ENCODE measurements at regions not wholly inside any gene's neighbourhood (a gene's known extent, or its start where the extent isn't known, plus 50 kb on each side); places are given as distances from the start of the nearest gene placed in this dataset.

DNA sequence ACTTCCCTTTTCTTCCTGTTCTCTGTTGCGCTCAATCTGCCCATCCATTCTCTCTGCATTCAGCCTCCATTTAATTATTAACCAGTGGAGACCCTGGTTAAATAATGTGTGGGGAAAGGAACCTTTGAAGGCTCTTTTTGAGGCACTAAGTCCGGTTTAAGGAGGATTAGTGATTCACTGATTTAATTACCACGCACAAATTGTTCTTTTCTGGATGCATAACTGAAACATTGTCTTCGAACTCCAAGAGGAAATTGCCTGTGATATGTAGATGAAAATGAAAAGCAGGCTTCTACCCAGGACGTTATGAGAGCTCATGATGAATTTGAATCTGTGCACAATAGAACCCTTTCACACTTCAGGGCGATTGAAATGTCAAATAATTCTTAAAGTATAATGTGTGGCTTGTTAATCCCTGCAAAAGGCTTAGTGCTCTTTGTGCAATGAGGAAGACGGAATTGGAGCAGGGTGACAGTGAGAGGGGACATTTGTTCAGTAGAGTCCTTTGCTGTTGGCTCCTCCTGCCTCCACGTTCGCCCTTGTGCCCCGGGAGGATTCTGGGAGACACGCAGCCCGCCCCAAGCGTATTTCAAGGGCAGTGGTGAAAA, 51.1 kb upstream of the ZNF236 start:
- DNase-seq (ENCODE audit: low spot score) = no peak

DNA sequence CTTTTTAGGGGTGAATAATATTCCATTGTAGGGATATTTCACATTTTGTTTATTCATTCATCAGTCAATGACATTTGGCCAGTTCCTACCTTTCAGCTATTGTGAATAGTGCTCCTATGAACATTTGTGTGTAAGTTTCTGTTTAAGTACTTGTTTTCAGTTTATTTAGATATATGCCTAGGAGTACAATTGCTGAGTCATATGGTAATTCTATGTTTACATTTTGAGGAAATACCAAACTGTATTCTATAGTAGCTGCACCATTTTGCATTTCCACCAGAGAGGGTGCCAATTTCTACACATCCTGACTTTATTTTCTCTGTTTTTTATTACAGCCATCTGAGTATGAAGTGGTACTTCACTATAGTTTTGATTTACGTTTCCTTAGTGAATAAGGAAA, 54.4 kb upstream of the ZNF236 start:
- DNase-seq (ENCODE audit: low spot score) = no peak

DNA sequence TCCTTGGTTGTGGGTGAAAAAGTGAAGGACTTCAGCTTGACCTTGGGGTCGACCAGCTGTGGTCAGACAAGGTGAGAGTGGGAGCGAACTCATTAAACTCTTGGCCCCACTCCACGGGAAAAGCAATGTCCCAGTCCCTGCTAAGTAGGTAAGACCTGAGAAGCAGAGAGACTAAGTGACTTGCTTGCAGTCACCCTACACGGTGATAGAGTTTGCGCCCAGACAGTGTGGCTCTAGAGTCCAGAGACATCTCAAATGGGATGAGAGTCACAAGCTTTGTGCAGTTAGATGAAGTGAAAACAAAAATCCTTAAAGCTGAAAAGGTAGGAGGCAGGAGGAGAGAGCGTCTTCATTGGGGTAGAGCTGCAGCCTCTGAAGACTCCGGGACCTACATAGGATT, 55.9 kb upstream of the ZNF236 start:
- DNase-seq (ENCODE audit: low spot score) = no peak

DNA sequence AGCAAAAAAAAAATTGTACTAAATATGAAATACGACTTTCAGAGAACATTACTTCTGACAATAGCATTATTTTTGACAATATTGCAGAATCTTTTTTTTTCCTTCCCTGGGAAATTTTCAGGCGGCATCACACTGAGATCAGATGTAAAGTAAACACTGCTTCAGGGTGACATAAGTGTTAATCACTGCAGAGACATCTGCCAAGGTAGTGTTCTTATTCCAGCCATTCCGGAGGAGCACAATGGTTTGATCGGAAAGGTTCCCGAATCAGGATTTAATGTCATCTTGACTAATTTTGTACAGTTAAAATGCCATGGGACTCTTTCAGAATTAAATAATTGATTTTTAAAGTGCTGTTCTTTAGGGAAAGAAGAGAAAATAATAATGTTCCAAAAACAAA, 56.7 kb upstream of the ZNF236 start:
- DNase-seq (ENCODE audit: low spot score) = no peak

DNA sequence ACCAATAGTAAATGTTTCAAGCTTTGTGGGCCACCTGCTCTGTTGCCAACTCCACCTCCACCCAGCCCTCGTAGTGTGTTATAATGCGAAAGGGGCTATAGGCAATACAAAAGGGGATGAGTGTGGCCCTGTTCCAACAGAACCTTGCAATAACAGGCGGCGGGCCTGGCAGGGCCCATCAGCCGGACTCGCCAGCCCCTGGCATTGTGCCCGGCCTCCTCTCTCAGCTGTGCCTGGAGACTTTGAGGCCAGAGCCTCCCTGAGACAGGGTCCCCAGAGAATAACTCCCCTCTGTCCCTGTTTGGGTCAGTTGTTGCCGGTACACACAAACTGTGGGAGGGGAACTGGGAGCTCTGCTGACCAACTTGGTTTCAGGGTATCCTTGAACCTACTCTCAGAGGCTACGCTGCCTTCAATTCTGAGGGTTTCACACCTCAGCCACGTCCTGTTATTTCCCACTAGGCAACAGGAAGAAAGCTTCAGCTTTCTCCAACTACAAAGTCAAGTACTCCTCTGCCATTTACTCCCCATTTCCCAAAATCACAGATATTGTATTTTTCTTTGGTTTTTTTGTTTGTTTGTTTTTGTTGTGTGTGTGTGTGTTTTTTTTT, 58.0 kb upstream of the ZNF236 start:
- DNase-seq (ENCODE audit: low spot score) = no peak

DNA sequence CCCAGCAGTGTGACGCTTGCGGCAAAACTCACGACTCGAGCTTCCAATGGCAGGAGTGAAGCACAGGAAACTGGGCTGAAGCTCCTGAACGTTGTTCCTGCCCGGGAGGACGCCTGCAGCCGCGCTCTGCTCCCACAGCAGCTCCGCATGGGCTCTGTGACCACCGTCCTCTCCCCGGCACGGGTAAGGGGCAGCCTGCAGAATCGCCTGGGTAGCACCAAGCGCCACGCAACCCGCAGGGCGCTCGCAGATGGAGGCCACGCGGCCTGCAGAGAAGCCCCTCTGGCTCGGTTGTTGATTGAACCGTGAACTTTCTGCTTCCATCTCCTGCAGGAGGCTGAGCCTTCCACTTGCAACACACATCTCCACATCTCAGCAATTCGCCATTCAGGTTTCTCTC, 63.3 kb upstream of the ZNF236 start:
- no peak for DNase-seq (ENCODE audit: low spot score)

DNA sequence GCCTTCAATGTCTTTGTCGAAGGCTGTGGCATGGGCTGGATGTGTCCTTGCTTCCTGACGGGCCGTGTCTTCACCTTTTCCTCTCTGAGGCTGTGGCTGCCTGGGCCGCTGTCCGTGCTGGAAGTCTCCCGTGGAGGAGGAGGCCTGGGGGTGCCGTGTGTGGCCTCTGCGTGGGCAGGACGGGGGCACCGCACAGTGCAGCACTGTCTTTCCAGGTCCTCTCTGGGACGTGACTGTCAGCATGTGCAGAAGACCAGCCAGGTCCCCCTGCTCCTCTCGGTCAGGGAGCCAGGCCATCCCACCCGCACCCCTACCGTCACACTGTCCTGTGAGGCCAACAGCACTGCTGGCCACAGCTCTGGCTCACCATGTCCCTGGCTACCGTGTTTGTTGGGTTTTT, 64.4 kb upstream of the ZNF236 start:
- DNase-seq (ENCODE audit: low spot score) = no peak

DNA sequence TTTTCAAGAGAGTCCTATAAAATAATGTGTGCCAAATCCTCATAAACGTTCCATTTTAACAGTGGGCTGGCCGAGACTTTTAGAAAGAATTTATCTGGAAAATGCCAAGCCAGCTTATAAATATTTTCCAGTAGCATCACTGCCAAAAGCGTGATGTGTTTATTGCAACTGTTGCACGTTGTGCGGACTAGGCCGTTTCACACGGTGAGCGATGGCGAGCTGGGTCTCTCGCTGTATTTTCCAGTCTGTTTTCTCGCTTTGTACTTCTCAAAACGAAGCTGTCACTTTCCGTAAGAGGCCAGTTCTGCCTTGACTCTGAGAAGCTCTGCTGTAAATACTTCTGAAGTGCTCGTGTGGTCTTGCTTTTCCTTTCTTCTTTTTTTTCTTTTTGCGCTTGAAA, 65.0 kb upstream of the ZNF236 start:
- no peak for DNase-seq (ENCODE audit: low spot score)

DNA sequence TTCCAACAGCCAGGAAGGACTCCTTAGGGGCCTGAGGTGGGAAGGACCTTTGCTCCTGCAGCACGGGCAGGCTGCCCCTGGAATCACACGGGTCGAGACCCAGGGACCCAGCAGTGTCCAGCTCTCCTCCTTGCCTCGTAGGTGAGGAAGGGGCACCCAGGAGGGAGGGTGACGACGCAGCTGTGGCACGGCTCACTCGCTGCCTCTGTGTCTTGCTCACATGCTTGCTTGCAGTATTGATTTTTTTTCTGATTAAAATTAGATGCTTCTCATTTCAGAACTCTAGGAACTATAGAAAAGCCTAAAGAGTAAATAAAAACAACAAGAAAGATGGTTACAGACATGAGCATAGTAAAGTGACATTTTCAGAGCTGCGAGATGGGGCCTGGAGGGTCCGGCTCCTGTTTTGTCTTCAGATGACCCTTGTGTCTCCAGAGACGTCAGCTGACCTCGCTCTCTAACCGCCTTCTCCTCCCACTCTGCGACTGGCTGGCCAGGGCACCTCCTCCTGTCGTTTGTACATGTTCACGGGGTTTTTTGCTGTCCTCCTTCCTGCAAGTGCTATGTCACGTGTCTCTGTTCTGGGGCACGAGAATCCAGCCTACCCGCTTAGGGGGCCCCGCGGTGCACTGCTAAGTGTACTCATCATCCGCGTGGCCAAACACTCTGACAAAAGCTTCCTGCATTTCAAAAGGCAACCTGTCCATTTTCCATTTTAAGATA, 65.7 kb upstream of the ZNF236 start:
- no peak for DNase-seq (ENCODE audit: low spot score)

DNA sequence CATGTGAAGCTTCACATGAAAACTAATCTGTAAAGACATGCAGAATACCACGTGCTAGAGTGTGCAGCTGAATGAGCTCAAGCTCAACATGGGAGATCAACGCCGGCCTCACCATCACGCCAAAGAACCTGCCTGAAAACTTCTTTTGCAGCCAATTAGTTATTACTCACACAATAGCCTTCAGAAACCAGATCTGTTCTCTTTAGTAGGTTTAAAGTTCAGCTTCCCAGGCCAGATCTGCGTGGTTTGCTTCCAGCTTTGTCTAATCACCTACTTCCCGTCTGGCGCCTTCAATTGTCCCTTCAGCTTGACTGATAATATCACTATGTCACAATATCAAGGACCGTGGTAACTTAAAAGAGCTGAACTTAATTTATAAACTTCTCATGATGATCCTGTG, 68.0 kb upstream of the ZNF236 start:
- no peak for DNase-seq (ENCODE audit: low spot score)

DNA sequence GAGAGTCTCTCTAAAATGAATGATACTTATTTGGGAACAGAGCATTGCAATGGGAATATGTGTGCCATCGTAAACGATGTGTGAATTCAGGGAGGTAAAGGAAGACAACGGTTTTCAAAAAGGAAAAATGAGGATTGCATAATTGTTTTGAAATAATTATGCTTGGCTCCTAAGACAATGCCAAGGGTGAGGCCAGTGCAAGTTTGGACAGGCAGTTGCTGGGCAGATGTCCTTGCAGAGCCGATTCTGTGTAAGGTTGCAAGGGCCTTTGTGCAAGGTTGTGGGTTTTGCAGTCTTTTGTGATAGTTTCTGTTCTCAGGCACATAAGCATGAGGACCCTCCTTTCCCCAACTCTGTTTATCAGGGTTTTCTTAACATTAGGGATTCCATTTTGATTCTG, 70.0 kb upstream of the ZNF236 start:
- no peak for DNase-seq (ENCODE audit: low spot score)

DNA sequence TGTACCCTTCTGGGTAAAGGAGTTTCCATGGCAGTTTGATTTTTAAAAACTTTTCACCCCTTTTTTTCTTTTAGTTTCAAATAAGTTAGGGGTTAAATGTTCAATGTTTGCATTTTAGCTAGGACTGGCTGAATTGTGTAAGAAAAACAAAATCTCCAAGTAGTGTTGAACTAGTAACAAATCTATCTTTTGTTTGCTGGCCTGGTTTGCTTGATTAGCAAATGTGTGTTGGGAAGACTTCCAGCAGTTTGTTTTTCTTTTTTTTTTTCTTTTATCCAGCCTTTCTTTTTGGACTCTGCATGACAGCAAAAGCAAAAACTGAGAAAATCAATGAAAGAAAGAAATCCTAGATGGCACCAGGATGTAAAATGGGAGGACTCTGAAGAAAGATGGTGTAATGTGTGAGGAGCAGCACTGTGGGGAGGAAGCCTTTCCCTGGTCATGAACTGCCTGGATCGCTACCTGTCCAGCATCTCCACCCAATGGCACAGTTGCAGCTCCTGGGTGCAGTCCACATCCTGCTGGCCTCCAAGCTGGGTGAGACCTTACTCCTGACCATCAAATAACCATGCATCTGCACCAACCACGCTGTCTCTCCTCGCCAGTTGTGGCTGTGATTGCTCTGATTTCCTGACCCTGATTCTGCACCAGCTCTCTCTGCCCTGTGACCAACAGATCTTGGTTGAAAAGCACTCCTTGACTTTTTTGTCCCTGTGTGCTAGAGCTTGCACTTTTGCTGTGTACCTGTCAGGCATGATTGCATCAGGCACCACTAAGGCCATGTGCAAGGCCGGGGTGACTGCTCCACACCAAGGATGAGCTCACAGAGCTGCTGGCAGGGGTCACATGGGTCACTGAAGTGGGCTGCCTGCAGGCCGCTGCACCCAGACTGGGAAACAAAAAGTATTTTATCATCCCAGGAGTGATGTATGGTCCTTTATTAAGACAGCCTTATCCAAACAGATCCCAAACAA, 71.2 kb upstream of the ZNF236 start:
- no peak for DNase-seq (ENCODE audit: low spot score)

DNA sequence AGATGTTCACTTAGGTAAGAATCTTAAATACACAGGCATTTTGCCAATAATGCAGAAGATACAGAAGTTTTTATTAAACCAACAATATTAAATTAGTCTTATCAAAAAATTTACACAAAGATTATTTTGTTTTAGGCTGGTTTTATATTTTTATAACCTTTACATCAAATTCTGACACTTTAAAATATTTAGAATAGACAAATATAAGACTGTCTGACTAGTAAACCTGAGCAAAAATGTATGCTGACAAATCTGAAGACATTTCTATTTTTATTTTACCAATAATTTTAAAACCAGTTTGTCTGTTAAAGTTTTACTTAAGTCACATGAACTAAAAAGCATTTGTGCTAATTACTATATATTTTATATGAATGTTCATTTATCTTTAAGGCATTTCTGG, 72.1 kb upstream of the ZNF236 start:
- no peak for DNase-seq (ENCODE audit: low spot score)

DNA sequence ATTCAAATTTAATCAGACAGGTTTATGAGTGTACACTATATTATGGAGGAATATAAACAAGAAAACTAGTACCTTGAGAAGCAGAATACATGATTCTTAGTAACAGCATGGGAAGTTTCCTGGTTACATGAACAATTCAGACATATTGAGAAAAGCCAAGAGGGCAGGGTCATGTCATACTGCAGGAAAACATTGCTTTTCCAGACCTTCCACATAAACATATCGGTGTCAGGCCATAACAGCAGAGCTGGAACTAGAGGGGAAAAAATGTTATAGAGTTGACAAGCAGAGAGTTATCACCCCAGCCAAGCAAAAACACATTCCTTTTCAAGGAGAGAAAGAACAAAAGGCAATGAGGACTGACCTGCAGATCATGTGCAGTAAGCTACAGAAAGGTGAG, 74.7 kb upstream of the ZNF236 start:
- DNase-seq (ENCODE audit: low spot score) = no peak

DNA sequence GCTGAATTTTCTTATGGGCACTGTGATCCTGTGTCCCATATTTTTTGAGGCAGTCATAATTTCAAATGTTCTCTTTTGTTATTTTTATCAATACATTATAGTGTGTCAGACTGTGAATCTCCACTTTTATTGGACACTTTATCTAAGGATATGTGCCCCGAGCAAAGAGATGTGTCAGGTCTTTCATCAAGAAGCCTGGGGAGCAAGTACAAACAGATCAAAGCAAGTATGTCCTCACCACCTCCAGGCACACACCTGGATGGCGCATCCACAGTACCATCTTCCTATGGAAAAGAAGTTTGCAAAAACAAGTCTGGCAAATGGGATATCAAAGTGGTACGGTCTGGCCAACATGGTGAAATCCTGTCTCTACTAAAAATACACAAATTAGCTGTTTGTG, 81.0 kb upstream of the ZNF236 start:
- DNase-seq (ENCODE audit: low spot score) = no peak

DNA sequence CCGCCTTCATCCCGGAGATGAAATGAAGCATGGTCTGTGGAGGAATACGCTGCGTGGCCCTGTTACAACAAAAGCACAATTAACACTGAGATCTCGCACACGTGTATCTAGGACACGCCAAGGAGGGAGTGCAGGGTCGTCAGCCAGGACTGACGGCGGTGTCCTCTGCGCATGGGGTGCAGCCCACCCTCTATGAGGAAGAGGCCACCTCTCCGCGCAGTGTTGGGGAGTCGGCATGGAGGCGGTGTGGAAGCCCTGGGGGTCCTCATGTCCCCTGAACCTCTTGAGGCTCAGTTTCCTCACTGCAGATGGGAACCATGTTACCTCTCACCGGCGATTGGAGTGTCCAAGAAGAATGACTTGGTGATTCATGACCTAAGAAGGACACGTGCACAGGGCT, 86.0 kb upstream of the ZNF236 start:
- DNase-seq (ENCODE audit: low spot score) = no peak

DNA sequence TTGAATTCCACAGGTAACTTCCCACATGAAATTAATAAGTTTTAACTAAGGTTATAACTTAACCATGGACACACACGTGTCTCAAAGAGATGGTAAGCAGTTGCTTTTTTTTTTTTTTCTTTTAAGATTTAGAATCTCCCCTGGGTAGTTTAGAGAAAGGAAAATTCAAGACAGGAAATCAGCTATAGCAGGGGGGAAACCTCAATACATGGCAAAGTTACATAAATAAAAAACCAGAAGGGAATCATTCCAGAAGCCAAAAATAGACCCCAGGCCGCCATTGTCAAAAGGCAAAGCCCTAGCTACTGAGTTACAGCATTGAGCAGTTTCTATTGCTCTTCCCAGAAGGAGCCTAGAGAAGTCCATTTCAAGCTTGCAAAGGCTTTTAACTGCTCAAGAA, 91.5 kb upstream of the ZNF236 start:
- DNase-seq (ENCODE audit: low spot score) = no peak

DNA sequence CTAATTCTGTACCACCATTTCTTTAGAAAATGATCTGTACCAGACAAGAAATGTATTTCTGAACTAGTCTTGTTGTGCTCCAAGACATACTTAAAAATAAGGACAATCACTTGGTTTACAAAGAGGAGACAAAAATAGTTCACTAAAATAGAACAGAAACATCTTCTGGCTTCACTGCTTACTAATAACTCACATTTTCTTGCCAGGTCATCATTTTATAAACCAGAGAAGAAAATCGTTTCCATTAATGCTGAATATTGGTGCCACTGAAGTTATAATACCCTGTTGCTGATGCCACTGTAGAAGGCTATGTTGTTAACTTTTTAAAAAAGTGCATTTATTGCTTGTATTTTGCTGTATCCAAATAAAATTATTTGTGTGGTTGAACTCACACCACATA, 94.8 kb upstream of the ZNF236 start:
- no peak for DNase-seq (ENCODE audit: low spot score)

DNA sequence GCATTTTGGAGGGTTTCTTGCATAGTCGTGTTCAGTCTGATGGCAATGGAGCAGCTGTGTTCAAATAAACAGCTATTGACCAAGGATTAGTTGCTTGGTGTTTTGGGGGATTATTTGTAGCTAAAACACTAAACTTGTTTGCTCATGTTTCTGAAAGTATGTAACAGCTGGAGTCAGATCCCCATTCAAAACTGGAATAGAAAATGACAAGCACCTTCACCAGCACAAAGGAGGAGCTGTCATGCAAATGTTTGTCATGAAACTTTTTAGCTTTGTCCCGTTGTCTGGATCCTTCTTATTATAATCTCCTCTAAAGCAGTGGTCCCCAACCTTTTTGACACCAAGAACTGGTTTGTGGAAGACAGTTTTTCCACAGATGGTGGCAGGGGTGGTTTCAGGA, 96.9 kb upstream of the ZNF236 start:
- DNase-seq (ENCODE audit: low spot score) = no peak

DNA sequence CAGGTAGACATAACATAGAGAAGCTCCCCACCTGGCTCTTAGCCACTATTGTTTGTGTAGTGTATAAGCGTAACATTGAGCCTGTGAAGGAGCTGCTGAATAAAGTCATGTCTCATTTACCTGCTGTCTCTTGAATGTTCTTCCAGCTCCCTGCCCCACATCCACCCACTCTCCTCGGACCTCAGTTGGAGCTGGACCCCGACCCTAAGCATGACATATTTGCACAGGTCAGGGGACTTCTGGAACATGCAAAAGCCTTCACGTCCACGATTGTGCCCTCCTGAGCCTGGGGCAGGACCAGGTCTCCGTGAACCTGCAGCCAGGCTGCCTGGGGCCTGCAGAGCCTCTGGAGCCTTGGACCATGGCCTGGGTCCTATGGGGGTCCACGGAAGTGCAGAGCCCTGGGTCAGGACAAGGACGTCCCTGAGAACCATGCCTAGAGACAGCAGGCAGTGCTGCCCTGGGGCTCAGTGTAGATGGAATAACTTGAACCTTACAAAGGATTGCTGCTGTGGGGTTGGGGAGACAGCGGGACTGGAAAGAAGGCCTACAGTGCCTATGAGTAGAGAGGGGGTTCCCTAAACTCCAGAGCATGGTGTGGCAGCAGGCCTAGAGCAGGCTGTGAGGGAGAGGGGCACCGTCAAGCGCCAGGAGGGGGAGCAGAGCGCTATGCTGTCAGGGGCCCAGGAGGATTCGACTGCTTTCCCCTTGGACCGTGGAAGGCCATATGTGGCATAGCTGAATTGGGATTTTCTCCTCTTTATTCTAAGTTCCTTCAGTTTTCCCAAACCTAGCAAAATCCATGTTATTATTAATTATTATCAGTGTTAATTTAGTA, 99.9 kb upstream of the ZNF236 start:
- no peak for DNase-seq (ENCODE audit: low spot score)

DNA sequence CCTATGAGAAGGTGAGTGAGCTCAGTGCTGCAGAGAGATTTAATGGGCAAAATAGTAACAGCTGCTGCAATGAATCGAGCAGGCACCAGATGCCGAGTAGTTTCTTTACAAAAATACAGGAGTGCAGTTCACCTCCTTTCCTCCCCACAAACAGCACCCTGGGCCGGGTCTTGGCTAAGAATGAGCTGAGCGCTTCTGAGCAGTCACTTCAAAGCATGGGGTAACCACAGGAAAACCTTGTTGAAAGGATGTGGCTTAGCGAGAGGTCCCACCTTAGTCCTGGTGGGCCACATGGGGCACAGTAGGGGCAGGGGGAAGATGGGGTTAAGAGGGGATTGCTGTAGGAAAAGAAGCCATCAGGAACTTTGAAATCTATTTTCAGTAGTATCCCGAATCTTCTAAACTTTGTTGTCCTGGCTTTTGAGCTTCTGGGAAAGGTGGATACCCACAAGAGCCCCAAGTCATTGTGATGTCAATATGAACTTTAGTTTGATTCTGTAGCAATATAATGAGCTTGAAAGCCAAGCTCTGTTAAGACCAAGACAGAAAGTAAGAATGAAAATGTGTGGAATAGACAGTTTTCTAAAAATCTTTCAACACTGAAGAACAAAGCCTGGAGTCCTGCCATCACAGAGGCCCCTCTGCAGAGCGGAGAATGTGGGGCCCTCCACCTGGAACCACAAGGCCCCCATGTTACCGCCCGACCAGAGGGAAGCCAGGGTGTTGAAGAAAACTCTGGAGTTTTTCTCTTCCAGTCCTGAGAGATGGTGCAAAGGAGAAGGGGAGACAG, 101.0 kb upstream of the ZNF236 start:
- DNase-seq (ENCODE audit: low spot score) = no peak
